HL-60/S4 treated with retinoic acid at 250 ng/mL for 4 days and 3 days (cell line): ENCODE measurements at regions not wholly inside any gene's neighbourhood (a gene's known extent, or its start where the extent isn't known, plus 50 kb on each side); places are given as distances from the start of the nearest gene placed in this dataset.

Experiments used
- in situ Hi-C: fragments of 300-500 bp; cut with MboI; formaldehyde crosslinking; loops from 2 replicates; pipeline ENCODE4 v1.7.0; 2022; ENCODE audit warnings: low sequenced_read_pairs

DNA sequence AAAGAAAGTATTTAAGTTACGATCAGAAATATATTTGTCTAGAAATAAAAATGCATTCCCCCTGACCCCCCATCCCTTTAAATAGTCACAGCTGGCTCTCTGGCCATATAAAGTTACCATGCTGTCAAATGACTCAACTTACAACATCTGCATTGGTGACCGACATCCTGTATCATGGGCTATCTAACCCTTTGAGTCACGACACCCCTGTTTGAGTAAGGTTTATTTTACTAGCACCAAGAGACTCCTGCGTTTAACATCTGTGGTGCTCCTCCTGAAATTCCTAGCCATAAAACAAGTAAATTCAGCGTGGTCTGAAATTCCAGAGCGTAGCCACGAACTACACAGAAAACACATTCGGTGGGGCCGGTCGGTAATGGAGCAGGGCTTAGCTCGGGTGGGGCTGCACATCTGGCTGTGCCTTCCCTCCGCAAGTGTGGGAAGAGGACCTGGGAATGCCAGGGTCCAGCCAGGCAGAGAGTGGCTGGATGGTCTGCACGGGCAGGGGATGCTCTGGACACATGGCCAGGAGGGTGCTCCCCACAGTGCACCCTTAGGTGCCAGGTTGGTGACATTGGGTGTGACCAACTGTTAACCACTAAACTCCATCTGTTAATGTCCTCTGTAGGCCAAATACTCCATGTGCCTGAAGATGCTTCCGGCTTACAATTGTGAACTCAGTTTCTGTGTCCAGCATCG lies 53.0 kb upstream of the CLDN14 start:
- in situ Hi-C loops: no loop called here

DNA sequence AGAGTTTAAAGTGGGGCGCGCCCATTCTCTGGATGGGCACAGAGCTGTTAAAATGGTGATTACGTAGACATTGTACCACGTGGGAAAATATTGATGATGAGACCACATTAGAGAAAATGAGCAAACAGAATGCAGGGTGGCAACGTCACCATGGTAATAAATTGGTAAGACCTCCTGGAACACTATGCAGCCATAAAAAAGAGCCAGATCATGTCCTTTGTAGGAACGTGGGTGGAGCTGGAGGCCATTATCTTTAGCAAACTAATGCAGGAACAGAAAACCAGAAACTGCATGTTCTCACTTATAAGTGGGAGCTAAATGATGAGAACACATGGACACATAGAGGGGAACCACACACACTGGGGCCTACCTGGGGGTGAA lies 53.5 kb upstream of the CLDN14 start:
- in situ Hi-C loops: no loop called here

DNA sequence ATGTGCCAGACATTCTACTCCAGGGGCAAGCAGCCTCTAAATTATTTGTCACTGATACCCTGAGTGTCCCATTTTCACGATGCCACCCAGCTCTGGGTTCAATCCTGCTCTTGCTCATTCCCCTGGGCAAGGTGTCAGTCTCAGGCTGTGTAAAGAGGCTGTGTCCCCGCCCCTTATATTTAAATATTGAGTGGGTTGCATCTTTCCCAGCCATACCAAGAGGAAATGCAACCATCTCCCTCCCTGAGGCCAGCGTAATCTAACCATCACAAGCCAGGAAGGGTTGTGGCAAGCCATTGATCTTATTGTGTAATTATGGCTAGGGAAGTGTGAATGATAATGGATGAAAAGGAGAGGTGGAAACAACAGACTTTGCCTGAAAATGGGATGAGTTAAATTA lies 54.7 kb upstream of the CLDN14 start:
- in situ Hi-C loops: no loop called here

DNA sequence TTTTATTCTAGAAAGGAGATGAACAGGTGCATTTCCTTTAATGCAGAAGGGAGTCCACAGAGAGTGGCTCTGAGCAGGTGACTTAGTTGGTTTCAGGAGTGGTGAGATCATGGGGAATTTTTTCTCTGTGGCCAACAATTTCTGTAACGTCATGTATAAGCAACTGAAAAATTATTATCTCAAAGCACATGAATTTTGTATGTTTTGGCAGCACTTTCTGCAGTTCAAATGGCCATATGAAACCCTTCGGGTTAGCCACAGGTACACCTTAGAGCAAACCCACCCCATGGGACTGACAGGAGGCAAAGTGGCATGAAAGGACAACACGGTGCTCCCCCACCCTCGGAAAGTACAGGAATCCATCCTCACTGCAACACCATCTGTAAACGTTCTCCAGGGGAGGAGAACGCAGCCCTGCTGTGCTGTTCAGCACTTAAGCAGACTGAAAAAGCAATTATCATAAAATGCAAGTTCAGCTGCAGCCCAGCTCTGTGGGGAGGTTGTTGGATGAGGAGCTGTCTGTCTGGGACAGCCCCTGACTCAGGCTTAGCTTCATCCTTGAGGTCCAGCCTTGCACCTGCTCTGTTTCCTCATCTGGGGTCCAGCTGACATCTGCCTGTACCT lies 55.8 kb upstream of the CLDN14 start:
- in situ Hi-C loops: no loop called here

DNA sequence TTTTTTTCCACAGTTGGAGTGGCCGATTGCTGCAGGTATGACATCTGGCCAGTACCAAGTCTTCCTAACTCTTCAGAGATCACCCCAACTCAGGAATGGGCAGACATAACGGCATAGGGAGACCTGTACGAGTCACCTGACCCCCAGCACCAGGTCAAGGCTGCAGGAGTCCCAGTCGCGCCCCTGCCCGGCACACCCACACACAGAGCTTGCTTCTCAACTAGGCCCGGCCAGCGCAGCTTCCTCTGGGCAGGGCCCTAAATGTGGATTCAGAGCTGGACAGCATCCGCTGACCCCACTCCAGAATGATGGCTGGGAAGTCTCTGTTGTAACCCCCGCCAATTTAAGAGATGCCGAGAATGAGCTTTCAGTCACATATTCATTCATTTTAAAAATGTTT lies 58.8 kb upstream of the CLDN14 start:
- in situ Hi-C loops: no loop called here

DNA sequence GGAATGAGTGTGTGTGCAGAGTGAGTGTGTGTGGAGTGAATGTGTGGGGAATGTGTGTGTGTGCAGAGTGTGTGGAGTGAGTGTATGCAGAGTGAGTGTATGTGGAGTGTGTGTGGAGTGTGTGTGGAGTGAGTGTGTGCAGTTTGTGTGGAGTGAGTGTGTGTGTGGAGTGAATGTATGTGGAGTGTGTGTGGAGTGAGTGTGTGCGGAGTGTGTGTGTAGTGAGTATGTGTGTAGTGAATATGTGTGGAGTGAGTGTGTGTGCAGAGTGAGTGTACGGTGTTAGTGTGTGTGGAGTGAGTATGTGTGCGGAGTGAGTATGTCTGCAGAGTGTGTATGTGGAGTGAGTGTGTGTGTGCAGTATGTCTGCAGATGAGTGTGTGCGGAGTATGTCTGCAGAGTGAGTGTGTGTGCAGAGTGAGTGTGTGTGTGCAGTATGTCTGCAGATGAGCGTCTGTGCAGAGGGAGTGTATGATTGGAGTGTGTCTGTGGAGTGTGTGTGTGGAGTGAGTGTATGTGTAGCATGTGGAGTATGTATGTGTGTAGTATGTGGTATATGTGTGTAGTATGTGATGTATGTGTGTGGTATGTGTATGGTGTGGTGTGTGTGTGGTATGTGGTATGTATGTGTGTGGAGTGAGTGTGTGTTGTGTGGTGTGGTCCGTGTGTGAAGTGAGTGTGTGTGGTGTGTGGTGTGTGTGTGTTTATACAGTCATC lies 59.7 kb upstream of the CLDN14 start:
- in situ Hi-C loops: no loop called here

DNA sequence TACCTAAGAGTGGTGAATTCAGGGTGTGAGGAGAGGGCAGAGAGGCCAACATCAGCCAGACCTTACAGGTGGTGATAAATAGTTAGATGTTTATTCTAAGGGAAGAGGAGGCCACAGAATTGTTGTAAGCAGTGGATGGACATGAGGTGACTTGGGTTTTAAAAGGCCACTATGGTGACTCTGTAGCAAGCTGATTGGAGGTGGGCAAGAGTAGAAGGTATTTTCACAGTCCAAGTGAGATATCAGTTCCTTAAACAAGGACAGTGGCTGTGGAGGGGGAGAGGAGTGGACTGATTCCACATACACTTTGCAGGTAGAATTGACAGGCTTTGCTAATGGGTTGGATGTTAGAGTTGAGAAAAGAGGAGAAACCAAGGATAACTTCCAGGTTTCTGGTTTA lies 60.8 kb upstream of the CLDN14 start:
- in situ Hi-C loops: no loop called here

DNA sequence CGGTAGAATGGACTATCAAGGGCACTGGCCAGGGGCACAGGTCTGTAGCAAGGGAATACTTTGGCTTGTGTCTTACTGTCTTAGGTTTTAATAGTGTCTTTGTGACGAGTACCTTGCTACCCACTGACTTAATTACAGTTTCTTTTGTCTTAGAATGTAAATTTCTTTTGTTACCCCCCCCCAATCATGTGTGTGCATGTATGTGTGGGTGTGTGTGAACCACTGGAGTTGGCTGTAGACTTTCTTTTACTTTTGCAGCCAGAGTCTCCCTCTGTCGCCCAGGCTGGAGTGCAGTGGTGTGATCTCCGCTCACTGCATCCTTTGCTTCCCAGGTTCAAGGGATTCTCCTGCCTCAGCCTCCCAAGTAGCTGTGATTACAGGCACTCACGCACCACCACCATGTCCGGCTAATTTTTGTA lies 61.8 kb upstream of the CLDN14 start:
- in situ Hi-C loops: no loop called here

DNA sequence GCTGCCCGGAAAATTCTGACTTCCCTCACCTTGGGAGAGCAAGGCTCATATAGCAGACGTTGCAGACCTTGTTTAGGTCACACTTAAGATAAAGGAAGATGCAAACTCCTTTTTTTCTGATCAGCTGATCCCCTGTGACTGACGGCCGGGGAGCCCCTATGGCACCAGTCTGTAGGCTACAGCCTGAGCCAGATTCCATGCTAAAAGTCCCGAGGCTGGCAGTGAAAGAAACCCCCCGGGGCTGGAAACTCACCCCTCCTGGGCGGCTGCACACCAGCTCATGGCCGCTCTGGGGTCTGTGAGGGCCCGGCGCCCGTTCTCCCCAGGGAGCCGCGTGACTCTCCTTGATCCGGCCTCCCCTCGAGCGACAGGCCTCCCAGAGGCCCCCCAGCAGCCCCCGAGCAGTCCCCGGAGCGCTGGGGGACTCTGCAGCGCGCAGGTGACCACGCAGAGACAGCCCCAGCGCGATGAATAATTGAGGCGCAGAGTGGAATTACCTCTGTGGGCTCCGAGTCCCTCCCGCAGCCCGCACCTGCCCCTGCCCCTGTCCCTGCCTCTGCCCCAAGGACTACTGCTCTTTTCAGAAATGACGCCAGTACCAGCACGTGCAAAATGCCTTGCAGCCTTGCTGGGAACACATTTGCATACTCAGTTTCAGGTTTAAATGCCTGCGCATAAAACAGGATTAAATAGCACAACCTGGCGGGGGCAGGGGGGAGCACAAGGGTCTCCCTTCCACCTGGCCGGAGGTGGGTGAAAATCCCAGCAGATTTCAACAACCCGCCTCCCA lies 62.6 kb upstream of the CLDN14 start:
- in situ Hi-C loops: no loop called here

DNA sequence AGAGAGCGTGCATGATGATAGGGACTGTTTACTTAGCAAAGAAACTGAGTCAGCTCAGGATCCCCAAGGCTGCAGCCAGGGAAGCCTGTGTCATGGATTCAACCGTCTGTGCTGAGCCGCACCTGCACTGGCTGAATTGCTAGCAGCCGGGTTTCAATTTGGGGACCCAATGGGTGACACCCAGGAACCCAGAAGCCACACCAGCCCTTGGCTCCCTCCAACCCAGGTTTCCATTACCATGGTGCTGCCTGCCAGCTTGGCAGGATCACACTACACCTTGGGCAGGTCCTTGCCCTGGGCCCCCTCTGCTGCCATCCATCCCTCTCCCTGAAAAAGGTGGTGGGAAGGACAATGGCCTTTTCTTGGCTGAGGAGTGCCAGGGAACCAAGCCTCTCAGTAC lies 64.0 kb upstream of the CLDN14 start:
- in situ Hi-C loops: no loop called here

DNA sequence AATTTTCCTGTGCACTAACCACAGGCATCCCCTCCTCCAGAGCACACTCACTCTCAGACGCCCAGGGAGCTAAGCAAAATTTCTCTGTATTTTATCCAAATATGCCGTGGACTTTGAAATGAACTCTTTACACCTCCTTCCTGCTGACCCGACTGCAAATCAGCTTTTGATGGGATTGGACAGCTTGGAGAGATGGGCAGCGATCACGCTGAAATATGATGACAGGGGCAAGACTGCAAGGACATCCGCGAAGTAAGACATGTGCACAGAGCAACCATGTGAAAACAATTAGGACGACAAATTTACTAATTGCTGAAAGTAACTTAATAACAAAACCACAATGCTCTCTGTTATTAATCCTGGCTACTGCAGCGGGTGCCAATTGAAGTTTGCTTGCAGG lies 64.6 kb upstream of the CLDN14 start:
- in situ Hi-C loops: no loop called here

DNA sequence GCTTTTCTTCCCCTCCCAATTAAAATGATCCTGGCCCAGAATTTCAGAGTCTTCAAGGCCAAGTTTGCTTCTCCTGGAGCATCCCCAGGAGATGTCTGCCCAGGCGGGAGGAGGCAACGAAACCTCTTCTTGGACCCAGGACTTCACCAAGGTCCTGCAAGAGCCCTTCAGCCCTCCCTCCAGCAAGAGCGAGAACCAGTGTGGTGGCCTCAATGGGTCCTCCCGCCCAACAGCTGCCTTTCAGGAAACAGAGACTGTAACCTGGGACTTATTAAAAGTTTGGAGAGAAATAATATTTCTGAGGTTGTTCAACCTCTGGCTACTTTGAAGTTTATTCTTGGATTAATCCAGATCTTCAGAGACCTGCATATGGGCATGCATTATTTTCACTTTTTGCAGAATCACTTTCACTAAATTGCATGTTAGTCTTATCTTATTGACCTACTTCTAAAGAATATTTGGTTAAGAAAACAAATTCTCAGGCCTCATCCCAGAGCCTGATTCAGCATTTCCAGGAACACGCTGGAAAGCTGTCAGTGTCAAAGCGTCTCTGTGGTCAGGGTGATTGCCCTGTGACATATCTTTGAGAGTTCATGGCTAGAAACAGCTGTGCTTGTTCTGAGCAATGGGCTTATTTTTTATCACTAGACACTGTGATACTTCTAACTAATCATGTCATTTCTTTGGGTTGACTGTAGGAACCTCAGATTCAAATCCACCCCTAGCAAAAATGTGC lies 66.0 kb upstream of the CLDN14 start:
- in situ Hi-C loops: no loop called here

DNA sequence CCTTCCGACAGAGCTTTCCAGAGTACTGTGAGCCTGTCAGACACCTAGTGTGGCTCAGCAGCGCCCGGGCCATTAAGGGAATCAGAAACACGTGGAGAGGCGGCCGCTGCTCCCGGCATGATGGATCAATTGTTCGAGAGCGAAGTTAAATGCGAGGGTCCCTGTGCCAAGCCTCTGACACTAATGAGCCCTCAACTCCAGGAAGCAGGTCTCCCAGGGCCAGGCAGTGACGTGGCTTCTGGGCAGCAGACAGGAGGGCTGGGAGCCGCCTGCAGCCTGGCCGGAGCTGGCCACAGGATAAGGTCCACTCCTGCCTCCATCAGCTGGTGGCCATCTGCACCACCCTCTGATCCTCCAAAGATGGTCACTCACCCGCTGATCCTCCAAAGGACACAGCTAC lies 67.5 kb upstream of the CLDN14 start:
- in situ Hi-C loops: no loop called here

DNA sequence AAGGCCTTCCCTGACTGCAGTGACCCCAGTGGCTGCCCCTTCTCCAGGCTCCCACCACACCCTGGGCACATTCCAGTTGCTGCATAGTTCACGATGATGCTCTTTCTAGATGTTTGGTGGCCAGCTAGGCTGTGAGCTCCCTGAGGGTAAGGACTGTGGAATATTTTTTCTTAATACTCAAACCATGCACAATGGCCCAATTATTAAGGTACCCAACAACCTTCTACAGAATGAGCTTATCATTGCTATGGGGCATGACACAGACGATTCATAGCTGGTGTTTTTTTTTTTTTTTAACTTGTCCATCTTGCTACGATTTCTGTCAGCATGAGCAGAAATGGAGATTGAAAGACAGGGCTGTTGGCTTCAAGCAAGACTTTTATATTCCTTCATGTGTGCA lies 68.9 kb upstream of the CLDN14 start:
- in situ Hi-C loops: no loop called here

DNA sequence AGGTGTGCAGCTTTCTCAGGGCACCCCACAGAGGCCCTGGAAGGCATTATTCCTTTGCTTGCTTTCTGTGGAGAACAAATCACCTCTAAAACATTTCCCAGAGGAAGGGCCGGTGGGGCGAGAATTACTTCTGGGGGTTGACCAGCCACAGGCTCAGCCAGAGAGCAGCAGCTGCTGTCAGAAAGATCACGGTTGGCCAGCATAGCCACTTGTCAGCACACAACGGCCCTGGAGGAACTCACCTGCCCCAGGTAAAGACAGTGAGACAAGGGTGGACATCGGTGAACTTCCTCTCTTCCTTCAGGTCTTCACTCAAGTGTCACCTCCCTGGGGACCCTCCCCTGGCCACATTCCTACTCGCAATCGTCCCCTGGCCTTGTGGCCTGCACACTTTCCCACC lies 69.5 kb upstream of the CLDN14 start:
- in situ Hi-C loops: no loop called here

DNA sequence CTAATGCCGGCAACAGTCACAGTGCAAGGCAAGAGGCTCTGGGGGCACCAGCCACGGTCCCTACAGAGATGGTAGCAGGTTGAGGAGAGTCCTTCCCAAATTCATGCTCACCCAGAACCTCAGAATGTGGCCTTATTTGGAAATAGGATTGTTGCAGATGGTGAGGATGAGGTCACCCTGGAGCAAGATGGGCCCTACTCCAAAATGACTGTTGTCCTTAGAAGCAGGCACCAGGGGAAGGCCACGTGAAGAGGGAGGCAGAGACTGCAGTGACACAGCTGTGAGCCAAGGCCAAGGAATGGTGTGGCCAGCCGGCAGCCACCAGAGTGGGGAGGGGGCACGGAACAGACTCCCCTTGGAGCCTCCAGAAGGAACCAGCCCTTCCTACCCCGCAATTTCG lies 70.8 kb upstream of the CLDN14 start:
- in situ Hi-C loops: no loop called here

DNA sequence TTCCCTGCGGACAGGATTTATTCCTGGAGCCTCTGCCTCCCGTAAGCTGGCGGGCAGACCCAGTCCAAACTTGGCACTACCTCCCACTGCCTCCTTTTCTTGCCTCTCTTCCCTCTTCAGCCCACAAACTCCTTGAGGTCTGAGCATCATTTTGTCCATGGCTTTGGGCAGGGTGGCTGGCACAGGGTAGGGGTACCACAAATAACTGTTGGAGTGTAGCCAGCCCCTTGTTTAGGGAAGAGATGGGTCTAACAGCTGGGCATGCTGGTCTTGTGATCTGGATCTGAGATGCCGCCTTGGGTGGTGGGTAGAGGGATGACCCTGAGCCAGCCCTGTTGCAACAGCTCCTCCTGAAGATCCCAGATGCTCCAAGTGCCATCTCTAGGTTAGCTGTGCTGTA lies 71.4 kb upstream of the CLDN14 start:
- in situ Hi-C loops: no loop called here

DNA sequence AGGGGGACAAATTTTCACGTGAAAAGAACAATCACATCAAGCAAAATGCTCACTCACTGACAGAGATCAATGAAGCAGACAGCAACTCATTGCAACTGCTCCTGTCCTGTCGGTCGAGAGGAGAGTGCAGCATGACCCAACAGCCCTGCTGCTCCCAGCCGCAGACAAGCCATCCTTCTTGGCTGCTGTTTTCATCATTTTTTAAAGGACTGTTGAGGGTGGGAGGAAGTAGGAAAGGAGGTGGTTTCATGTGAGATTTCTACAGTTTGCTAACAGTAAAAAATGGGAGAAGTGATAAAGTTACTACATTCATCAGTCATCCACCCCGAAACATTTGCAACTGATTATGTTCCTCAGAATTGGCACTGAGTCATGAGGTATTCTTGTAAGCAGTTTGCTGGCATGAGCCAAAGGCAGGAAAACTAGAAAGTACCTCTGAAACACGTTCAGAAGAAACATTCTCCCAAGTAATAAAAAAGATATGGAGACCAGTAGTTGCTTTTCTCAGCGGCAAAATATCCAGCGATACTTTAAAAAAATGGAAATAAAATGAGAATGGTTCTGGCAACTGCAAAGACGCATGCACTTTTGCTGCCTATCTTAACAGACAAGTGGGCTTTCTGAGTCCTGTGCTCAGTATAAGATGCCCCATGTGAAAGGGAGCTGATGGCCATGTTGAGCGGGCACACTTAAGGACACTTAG lies 72.0 kb upstream of the CLDN14 start:
- in situ Hi-C loops: no loop called here

DNA sequence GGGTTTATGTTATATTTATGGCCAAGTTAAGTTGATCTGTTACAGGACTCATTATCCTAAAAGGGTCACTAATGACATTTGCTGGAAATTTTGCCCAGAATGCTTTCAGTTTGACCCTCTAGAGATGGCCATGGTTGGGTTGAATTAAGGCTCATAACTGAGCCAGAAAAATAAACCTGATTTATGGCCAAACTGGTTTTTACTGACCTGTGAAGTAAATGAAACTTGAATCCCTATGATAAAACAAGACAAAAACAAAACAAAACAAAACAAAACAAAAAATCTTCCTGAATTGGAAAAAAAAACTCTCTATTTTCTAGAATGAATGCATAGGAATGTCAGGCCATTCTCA lies 72.5 kb upstream of the CLDN14 start:
- in situ Hi-C loops: no loop called here

DNA sequence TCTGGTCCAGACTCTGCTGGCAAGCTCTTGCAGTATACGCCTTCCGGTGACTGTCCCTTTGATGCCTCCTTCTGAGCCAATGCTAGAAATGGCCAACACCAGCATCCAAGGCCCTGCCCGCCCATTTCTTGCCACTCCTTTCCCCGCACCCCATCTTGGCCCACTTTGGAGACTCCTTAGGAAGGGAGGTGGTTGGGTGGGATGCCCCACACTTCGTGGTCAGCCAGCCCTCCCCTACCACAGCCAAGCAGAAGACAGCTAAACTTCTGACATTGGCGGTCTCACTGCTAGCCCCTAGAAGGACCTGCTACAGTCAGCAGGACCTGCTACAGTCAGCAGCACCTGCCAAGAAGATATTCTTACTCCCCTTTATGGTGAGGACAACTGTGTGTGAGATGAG lies 73.5 kb upstream of the CLDN14 start:
- in situ Hi-C loops: no loop called here
